ENCODE measurements at regions not wholly inside any gene's neighbourhood (a gene's known extent, or its start where the extent isn't known, plus 50 kb on each side); places are given as distances from the start of the nearest gene placed in this dataset.

GRCh38 chr7:19327018-19327417, 181.8 kb upstream of the FERD3L start:
- no peaks in the 10 kb centered on the region for H3K36me3 Mint-ChIP-seq
- no peaks in the 10 kb centered on the region for H3K27me3 Mint-ChIP-seq (ENCODE audit: low read depth)
- no peak overlapping the region for H3K27ac Mint-ChIP-seq
- DNase-seq (ENCODE audit: low spot score) (no peak), ATAC-seq (no peak)
- ChIA-PET CTCF (no interaction called here), POLR2A (no interaction called here)
- TF ChIP-seq TEAD1 (CRISPR knock-in tag; IDR thresholded peaks at IDR 0.05): no peak
- TF ChIP-seq ZNF138 (CRISPR knock-in tag; conservative IDR thresholded peaks at IDR 0.05): no peak
- no peak for TF ChIP-seq JUN (CRISPR knock-in tag; IDR thresholded peaks at IDR 0.05)
- TF ChIP-seq NR2C2 (CRISPR knock-in tag; IDR thresholded peaks at IDR 0.05): no peak
- TF ChIP-seq ZNF671 (CRISPR knock-in tag; IDR thresholded peaks at IDR 0.05): no peak
- TF ChIP-seq SMAD3 (CRISPR knock-in tag; IDR thresholded peaks at IDR 0.05; ENCODE audit: borderline replicate concordance): no peak
- no peak for TF ChIP-seq CTCF (IDR thresholded peaks at IDR 0.05)
- TF ChIP-seq ELF4 (CRISPR knock-in tag; IDR thresholded peaks at IDR 0.05; ENCODE audit: low read depth): no peak
- no peak for TF ChIP-seq ZMAT4 (CRISPR knock-in tag; IDR thresholded peaks at IDR 0.05)
- H3K4me1 Mint-ChIP-seq: no peaks in the 10 kb centered on the region
- H3K4me3 Mint-ChIP-seq: no peak overlapping the region
- no peaks in the 10 kb centered on the region for H3K9me3 Mint-ChIP-seq

GRCh38 chr7:19322002-19322401, 176.8 kb upstream of the FERD3L start:
- Mint-ChIP-seq H3K27me3 (ENCODE audit: low read depth) (no peaks in the 10 kb centered on the region), H3K4me3 (no peak overlapping the region), H3K27ac (no peak overlapping the region), H3K9me3 (no peaks in the 10 kb centered on the region), H3K36me3 (no peaks in the 10 kb centered on the region), H3K4me1 (peaks cover 4% of the 10 kb centered on the region; the same call in 1 of the 2 replicates)
- DNase-seq (ENCODE audit: low spot score) (no peak), ATAC-seq (no peak)
- ChIA-PET POLR2A (no interaction called here), CTCF (no interaction called here)
- TF ChIP-seq USF1 (CRISPR knock-in tag; IDR thresholded peaks at IDR 0.05): no peak
- no peak for TF ChIP-seq ATF2 (CRISPR knock-in tag; IDR thresholded peaks at IDR 0.05; ENCODE audit: borderline replicate concordance, low read depth)
- TF ChIP-seq PRDM15 (CRISPR knock-in tag; IDR thresholded peaks at IDR 0.05): no peak
- TF ChIP-seq FOXJ3 (CRISPR knock-in tag; IDR thresholded peaks at IDR 0.05; ENCODE audit: borderline replicate concordance): no peak
- no peak for TF ChIP-seq ZNF232 (CRISPR knock-in tag; IDR thresholded peaks at IDR 0.05)
- no peak for TF ChIP-seq TEAD1 (CRISPR knock-in tag; IDR thresholded peaks at IDR 0.05)
- TF ChIP-seq ZNF219 (CRISPR knock-in tag; IDR thresholded peaks at IDR 0.05; ENCODE audit: borderline replicate concordance): no peak
- TF ChIP-seq E2F1 (CRISPR knock-in tag; IDR thresholded peaks at IDR 0.05): no peak
- no peak for TF ChIP-seq FOXP4 (CRISPR knock-in tag; IDR thresholded peaks at IDR 0.05)
- TF ChIP-seq PRRX2 (CRISPR knock-in tag; IDR thresholded peaks at IDR 0.05): no peak
- no peak for TF ChIP-seq ATF6 (CRISPR knock-in tag; IDR thresholded peaks at IDR 0.05)
- no peak for TF ChIP-seq SMAD3 (CRISPR knock-in tag; IDR thresholded peaks at IDR 0.05; ENCODE audit: borderline replicate concordance)
- no peak for TF ChIP-seq IRF2 (CRISPR knock-in tag; IDR thresholded peaks at IDR 0.05; ENCODE audit: borderline replicate concordance, low read depth)
- TF ChIP-seq FOXK1 (CRISPR knock-in tag; IDR thresholded peaks at IDR 0.05): no peak
- no peak for TF ChIP-seq ATF3 (CRISPR knock-in tag; conservative IDR thresholded peaks at IDR 0.05)
- no peak for TF ChIP-seq RELA (CRISPR knock-in tag; IDR thresholded peaks at IDR 0.05; ENCODE audit: borderline replicate concordance)
